SK-N-SH (cell line): ENCODE measurements at regions not wholly inside any gene's neighbourhood (a gene's known extent, or its start where the extent isn't known, plus 50 kb on each side); places are given as distances from the start of the nearest gene placed in this dataset.

Experiments
- CTCF ChIA-PET: fragments of 300-600, 350-600 bp; formaldehyde crosslinking; extraction: SDS; loops from one replicate; lab custom pipeline; 2021; lab: Yijun Ruan, JAX
- POLR2A ChIA-PET: fragments of 350-600 bp; sonication (Branson Sonifier 250); formaldehyde crosslinking; extraction: SDS; loops from one replicate; lab custom pipeline; 2020; ENCODE audit warnings: antibody characterized with exemption, inconsistent platforms; lab: Yijun Ruan, JAX
- DNase-seq: peaks from one replicate; pipeline ENCODE4 v3.0.0; 2012
- H2AFZ ChIP-seq: fragments of 200-600 bp; sonication (generic); 2 replicates; pipeline ENCODE4 v1.8.1; 2016; ENCODE audit warnings: antibody characterized with exemption, mild to moderate bottlenecking, low read depth
- H3F3A ChIP-seq: fragments of 200-600 bp; sonication (generic); replicated peaks from 2 replicates; pipeline ENCODE3; 2016; ENCODE audit warnings: antibody characterized with exemption, mild to moderate bottlenecking; ENCODE audit not compliant: insufficient read depth
- H3K27ac ChIP-seq, 2 experiments: fragments of 200-500 bp in 1 of 2; fragments of 200-600 bp in 1 of 2; sonication (Bioruptor generic) in 1 of 2; sonication (generic), shearing (Covaris generic) in 1 of 2; 2 replicates each; pipeline versions ENCODE4 v1.5.1 to v1.6.1; 2014 to 2016; ENCODE audit warnings: low read depth in 2 of 2, inconsistent platforms in 1 of 2, low read length in 1 of 2, mild to moderate bottlenecking in 1 of 2, mixed read lengths in 1 of 2
- H3K27me3 ChIP-seq: fragments of 200-600 bp; sonication (generic), shearing (Covaris generic); 2 replicates; pipeline ENCODE4 v1.6.1; 2016; ENCODE audit warnings: mixed run types; ENCODE audit not compliant: insufficient read depth
- H3K36me3 ChIP-seq, 2 experiments: fragments of 200-500 bp in 1 of 2; fragments of 200-600 bp in 1 of 2; sonication (Bioruptor generic) in 1 of 2; sonication (generic) in 1 of 2; replicated peaks in 1 of 2; 2 replicates each; pipeline versions ENCODE3 to v1.5.1; 2014 to 2016; ENCODE audit warnings: low read length in 1 of 2, mild to moderate bottlenecking in 1 of 2; ENCODE audit not compliant: insufficient read depth in 2 of 2, control insufficient read depth in 1 of 2
- H3K4me1 ChIP-seq, 2 experiments: fragments of 200-500 bp in 1 of 2; fragments of 200-600 bp in 1 of 2; sonication (Bioruptor generic) in 1 of 2; sonication (generic), shearing (Covaris generic) in 1 of 2; 2 replicates each; pipeline versions ENCODE4 v1.5.1 to v1.6.1; 2014 to 2016; ENCODE audit warnings: low read depth in 1 of 2, low read length in 1 of 2, mixed run types in 1 of 2; ENCODE audit not compliant: insufficient read depth in 2 of 2, control insufficient read depth in 1 of 2
- H3K4me2 ChIP-seq: fragments of 200-600 bp; sonication (generic), shearing (Covaris generic); 2 replicates; pipeline ENCODE4 v1.6.1; 2017; ENCODE audit warnings: mixed run types
- H3K4me3 ChIP-seq, 2 experiments: fragments of 200-500 bp in 1 of 2; fragments of 200-600 bp in 1 of 2; sonication (Bioruptor generic) in 1 of 2; sonication (generic), shearing (Covaris generic) in 1 of 2; 2 replicates each; pipeline versions ENCODE4 v1.5.1 to v1.8.1; 2014 to 2016; ENCODE audit warnings: low read depth in 2 of 2, inconsistent platforms in 1 of 2, low read length in 1 of 2, mild to moderate bottlenecking in 1 of 2, mixed read lengths in 1 of 2, moderate library complexity in 1 of 2
- H3K79me2 ChIP-seq: fragments of 200-600 bp; sonication (generic); 2 replicates; pipeline ENCODE4 v1.8.1; 2017; ENCODE audit warnings: mild to moderate bottlenecking; ENCODE audit not compliant: insufficient read depth
- H3K9ac ChIP-seq: fragments of 200-600 bp; sonication (generic); 2 replicates; pipeline ENCODE4 v1.6.1; 2017; ENCODE audit warnings: mixed run types
- H3K9me2 ChIP-seq: fragments of 200-600 bp; sonication (generic); 2 replicates; pipeline ENCODE4 v1.6.1; 2017; ENCODE audit warnings: mixed run types
- H3K9me3 ChIP-seq: fragments of 200-600 bp; sonication (generic); 2 replicates; pipeline ENCODE4 v1.6.1; 2017; ENCODE audit warnings: mixed run types, mild to moderate bottlenecking, moderate library complexity
- H4K20me1 ChIP-seq: fragments of 200-600 bp; sonication (generic); 2 replicates; pipeline ENCODE4 v1.6.1; 2017; ENCODE audit warnings: mild to moderate bottlenecking, mixed run types; ENCODE audit not compliant: insufficient read depth
- CHD2 ChIP-seq: fragments of 150-350 bp; IDR thresholded peaks from 2 replicates; pipeline ENCODE4 v1.6.1; 2018; ENCODE audit warnings: low read length; ENCODE audit not compliant: partially characterized antibody
- ELF1 ChIP-seq: IDR thresholded peaks from 2 replicates; pipeline ENCODE4 v1.4.0; 2012
- EP300 ChIP-seq, 2 experiments: IDR thresholded peaks; 2 replicates each; pipeline versions ENCODE4 v1.4.0 to v1.6.1; 2012; ENCODE audit warnings: borderline replicate concordance in 1 of 2, low read depth in 1 of 2, low read length in 1 of 2
- FOXJ3 ChIP-seq: sonication (generic); formaldehyde crosslinking; IDR thresholded peaks from 2 replicates; pipeline ENCODE4 v1.5.1; 2020; ENCODE audit warnings: mild to moderate bottlenecking, missing genetic modification reagents
- FOXM1 ChIP-seq: IDR thresholded peaks from 2 replicates; pipeline ENCODE4 v1.4.0; 2012; ENCODE audit warnings: low read depth, mild to moderate bottlenecking
- GABPA ChIP-seq: IDR thresholded peaks from 2 replicates; pipeline ENCODE4 v1.4.0; 2012; ENCODE audit warnings: low read depth, mild to moderate bottlenecking
- MXI1 ChIP-seq: IDR thresholded peaks from 2 replicates; pipeline ENCODE4 v1.6.1; 2012; ENCODE audit warnings: mild to moderate bottlenecking, low read depth, low read length, improper control_type of control experiment
- NFIC ChIP-seq: IDR thresholded peaks from 2 replicates; pipeline ENCODE4 v1.4.0; 2012; ENCODE audit warnings: borderline replicate concordance
- NRF1 ChIP-seq: IDR thresholded peaks from 2 replicates; pipeline ENCODE4 v1.6.1; 2012; ENCODE audit warnings: low read depth, mild to moderate bottlenecking, low read length
- PBX3 ChIP-seq: IDR thresholded peaks from 2 replicates; pipeline ENCODE4; 2012
- POLR2AphosphoS5 ChIP-seq: IDR thresholded peaks from 2 replicates; pipeline ENCODE4 v1.6.1; 2012; ENCODE audit warnings: low read depth, low read length
- RAD21 ChIP-seq: IDR thresholded peaks from 2 replicates; pipeline ENCODE4 v1.6.1; 2012; ENCODE audit warnings: mild to moderate bottlenecking, low read length
- RFX5 ChIP-seq: IDR thresholded peaks from 2 replicates; pipeline ENCODE4 v1.6.1; 2012; ENCODE audit warnings: mild to moderate bottlenecking, improper control_type of control experiment, low read length
- RXRA ChIP-seq: IDR thresholded peaks from 2 replicates; pipeline ENCODE4 v1.4.0; 2012; ENCODE audit warnings: low read depth, mild to moderate bottlenecking, borderline replicate concordance
- SIN3A ChIP-seq: IDR thresholded peaks from 2 replicates; pipeline ENCODE4 v1.6.1; 2012; ENCODE audit warnings: low read depth, mild to moderate bottlenecking, low read length, moderate library complexity, borderline replicate concordance
- SMC3 ChIP-seq: IDR thresholded peaks from 2 replicates; pipeline ENCODE4 v1.6.1; 2012; ENCODE audit warnings: low read depth, low read length, improper control_type of control experiment
- TAF1 ChIP-seq: IDR thresholded peaks from 2 replicates; pipeline ENCODE4 v1.6.1; 2012; ENCODE audit warnings: low read depth, mild to moderate bottlenecking, low read length, moderate library complexity, borderline replicate concordance
- TEAD4 ChIP-seq: IDR thresholded peaks from 2 replicates; pipeline ENCODE4 v1.4.0; 2012; ENCODE audit warnings: mild to moderate bottlenecking, borderline replicate concordance; ENCODE audit not compliant: insufficient read depth
- WGBS: methylation state at CpG from one replicate; pipeline ENCODE4 v1.1.6; 2017; ENCODE audit warnings: low lambda C conversion rate; 5-methylcytosine and 5-hydroxymethylcytosine counted together
- TF ChIP-seq, protein P1 (sequence below): fragments of 150-350 bp; IDR thresholded peaks from 2 replicates; pipeline ENCODE4 v1.6.1; 2017; ENCODE audit warnings: antibody characterized with exemption, low read length, low read depth, borderline replicate concordance
- TF ChIP-seq, protein P2 (sequence below): fragments of 200-600 bp; sonication (generic); IDR thresholded peaks from 2 replicates; pipeline ENCODE4 v1.6.1; 2017; ENCODE audit warnings: antibody characterized with exemption, mild to moderate bottlenecking, moderate library complexity

GRCh38 chr6:95946906-95947305 is 68.9 kb upstream of the FUT9 start:
- Histone ChIP-seq H3K27me3 (no peaks in the 10 kb centered on the region), H3K4me1 (no peaks in the 10 kb centered on the region), H4K20me1 (no peaks in the 10 kb centered on the region), H2AFZ (no peak overlapping the region), H3K79me2 (no peaks in the 10 kb centered on the region), H3K27ac (no peak overlapping the region), H3K9ac (no peak overlapping the region)
- CTCF ChIA-PET, result no interaction called here
- WGBS, result 19% methylated on average over 2 of the region's 2 CpGs
- no peak for TF ChIP-seq RXRA
- TF ChIP-seq SIN3A, result no peak
- no peak for TF ChIP-seq RAD21
- no peak for TF ChIP-seq CHD2
- no peak for TF ChIP-seq EP300 (IDR thresholded peaks at IDR 0.05; ENCODE audit: borderline replicate concordance in 1 of 2, low read depth in 1 of 2, low read length in 1 of 2)
- TF ChIP-seq NRF1, result no peak
- TF ChIP-seq, all 33 proteins: peak for 0
- Histone ChIP-seq H3K4me3 (no peak overlapping the region), H3K9me3 (no peaks in the 10 kb centered on the region), H3F3A (no peaks in the 10 kb centered on the region), H3K4me2 (no peak overlapping the region), H3K36me3 (no peaks in the 10 kb centered on the region), H3K9me2 (no peaks in the 10 kb centered on the region)
- POLR2A ChIA-PET, result no interaction called here
- DNase-seq, result no peak

- WGBS, result 13% methylated on average over 1 of the region's 1 CpG
- POLR2A ChIA-PET, result no interaction called here
Measured at GRCh38 chr6:95948324-95948723, 67.5 kb upstream of the FUT9 start.

GRCh38 chr6:95949985-95950384 is 65.8 kb upstream of the FUT9 start:
- no peaks in the 10 kb centered on the region for H3K36me3 ChIP-seq
- no peak overlapping the region for H3K4me2 ChIP-seq
- no peak overlapping the region for H3K27ac ChIP-seq
- H4K20me1 ChIP-seq, result no peaks in the 10 kb centered on the region
- H3K27me3 ChIP-seq, result no peaks in the 10 kb centered on the region
- no peak for DNase-seq
- H3K9me3 ChIP-seq, result no peaks in the 10 kb centered on the region
- H3K9me2 ChIP-seq, result no peaks in the 10 kb centered on the region
- WGBS, result 21% methylated on average over 2 of the region's 2 CpGs
- ChIA-PET CTCF (no interaction called here), POLR2A (no interaction called here)
- H3K79me2 ChIP-seq, result no peaks in the 10 kb centered on the region
- H3F3A ChIP-seq, result no peaks in the 10 kb centered on the region
- H3K4me3 ChIP-seq, result no peak overlapping the region
- no peaks in the 10 kb centered on the region for H3K4me1 ChIP-seq
- no peak overlapping the region for H2AFZ ChIP-seq
- H3K9ac ChIP-seq, result no peak overlapping the region
- no peak for TF ChIP-seq NFIC
- no peak for TF ChIP-seq MXI1
- TF ChIP-seq PBX3, result no peak
- TF ChIP-seq RFX5, result no peak
- TF ChIP-seq CHD2, result no peak
- TF ChIP-seq, protein P1, sequence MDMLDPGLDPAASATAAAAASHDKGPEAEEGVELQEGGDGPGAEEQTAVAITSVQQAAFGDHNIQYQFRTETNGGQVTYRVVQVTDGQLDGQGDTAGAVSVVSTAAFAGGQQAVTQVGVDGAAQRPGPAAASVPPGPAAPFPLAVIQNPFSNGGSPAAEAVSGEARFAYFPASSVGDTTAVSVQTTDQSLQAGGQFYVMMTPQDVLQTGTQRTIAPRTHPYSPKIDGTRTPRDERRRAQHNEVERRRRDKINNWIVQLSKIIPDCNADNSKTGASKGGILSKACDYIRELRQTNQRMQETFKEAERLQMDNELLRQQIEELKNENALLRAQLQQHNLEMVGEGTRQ, result no peak
- no peak for TF ChIP-seq TEAD4
- TF ChIP-seq, protein P2, sequence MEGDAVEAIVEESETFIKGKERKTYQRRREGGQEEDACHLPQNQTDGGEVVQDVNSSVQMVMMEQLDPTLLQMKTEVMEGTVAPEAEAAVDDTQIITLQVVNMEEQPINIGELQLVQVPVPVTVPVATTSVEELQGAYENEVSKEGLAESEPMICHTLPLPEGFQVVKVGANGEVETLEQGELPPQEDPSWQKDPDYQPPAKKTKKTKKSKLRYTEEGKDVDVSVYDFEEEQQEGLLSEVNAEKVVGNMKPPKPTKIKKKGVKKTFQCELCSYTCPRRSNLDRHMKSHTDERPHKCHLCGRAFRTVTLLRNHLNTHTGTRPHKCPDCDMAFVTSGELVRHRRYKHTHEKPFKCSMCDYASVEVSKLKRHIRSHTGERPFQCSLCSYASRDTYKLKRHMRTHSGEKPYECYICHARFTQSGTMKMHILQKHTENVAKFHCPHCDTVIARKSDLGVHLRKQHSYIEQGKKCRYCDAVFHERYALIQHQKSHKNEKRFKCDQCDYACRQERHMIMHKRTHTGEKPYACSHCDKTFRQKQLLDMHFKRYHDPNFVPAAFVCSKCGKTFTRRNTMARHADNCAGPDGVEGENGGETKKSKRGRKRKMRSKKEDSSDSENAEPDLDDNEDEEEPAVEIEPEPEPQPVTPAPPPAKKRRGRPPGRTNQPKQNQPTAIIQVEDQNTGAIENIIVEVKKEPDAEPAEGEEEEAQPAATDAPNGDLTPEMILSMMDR, result no peak

More at GRCh38 chr6:95948324-95948723, 67.5 kb upstream of the FUT9 start:
- Histone ChIP-seq H3K9ac (no peak overlapping the region), H3K4me1 (no peaks in the 10 kb centered on the region), H3K36me3 (no peaks in the 10 kb centered on the region), H3K27me3 (no peaks in the 10 kb centered on the region), H2AFZ (no peak overlapping the region), H3F3A (no peaks in the 10 kb centered on the region), H4K20me1 (no peaks in the 10 kb centered on the region), H3K4me3 (no peak overlapping the region), H3K79me2 (no peaks in the 10 kb centered on the region), H3K4me2 (no peak overlapping the region), H3K9me2 (no peaks in the 10 kb centered on the region), H3K9me3 (no peaks in the 10 kb centered on the region), H3K27ac (no peak overlapping the region)
- TF ChIP-seq TAF1, result no peak
- TF ChIP-seq POLR2AphosphoS5, result no peak
- no peak for TF ChIP-seq TEAD4
- no peak for TF ChIP-seq NRF1
- no peak for TF ChIP-seq FOXM1
- no peak for TF ChIP-seq RXRA
- TF ChIP-seq GABPA, result no peak
- no peak for TF ChIP-seq CHD2
- no peak for TF ChIP-seq RAD21
- TF ChIP-seq, protein P1, result no peak
- TF ChIP-seq ELF1, result no peak
- TF ChIP-seq SMC3, result no peak
- no peak for TF ChIP-seq FOXJ3 (CRISPR knock-in tag)
- DNase-seq, result no peak
- CTCF ChIA-PET, result no interaction called here
